ENCODE measurements at regions not wholly inside any gene's neighbourhood (a gene's known extent, or its start where the extent isn't known, plus 50 kb on each side); places are given as distances from the start of the nearest gene placed in this dataset.
"Not testable (repeated sequence)": the region's sequence is repeated elsewhere in the genome, so short reads cannot be mapped to it uniquely, and the experiment has no call there.

DNA sequence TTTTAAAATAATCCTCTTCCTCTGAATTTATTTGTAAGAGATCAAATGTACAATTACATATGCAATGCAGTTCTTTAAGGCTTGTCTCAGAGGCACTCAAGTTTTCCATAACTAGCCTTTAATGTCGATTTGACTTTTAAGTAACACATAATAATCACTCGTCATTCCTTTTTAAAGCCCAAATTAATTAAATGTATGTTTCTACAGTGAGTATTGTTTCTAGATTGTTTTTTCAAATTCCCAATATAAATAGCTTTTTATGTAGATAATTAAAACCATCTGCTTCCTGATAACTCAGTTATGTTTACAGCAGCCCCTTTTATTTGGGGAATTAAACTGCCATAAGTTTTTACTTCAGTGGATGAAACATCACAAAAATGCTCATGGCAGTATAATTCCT is 185.1 kb downstream of the ETNK1 start:
- no peak for DNase-seq (ENCODE audit: low read depth, low spot score)

DNA sequence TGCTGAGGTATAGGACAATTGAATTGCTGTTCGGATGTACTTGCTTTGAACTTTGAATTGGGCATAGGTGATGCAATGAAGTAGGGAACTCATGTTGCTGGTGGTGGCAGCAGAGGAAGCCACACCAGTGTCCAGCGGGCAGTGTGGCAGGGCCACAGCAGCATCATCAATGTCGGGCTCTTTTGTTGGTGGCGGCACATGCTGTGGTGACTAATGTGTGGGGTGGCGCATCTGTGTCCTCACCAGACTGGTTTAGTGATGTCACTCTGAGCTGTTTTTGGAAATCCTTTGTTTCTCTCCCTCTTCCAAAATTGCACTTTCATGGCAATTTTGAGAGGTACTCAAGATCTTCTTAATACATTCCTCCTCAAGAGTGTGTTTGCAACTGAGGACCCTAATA is 187.6 kb downstream of the ETNK1 start:
- no peak for DNase-seq (ENCODE audit: low read depth, low spot score)

DNA sequence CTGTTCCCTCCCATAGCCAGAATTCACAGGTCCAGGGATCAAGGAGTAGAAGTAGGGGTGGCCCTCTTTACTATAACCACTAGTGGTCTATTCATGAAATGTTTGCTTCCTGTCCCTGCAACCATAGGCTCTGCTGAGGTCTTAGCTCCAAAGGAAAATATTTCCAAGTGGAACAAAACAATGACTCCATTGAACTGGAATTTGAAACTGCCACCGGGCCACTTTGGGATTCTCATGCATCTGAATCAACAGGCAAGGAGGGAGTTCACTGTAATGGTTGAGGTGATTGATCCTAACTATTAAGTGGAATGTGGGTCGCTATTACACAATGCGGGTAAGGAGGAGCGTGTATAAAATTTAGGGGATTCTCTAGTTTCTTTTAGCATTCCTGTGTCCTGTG is 197.0 kb downstream of the ETNK1 start:
- DNase-seq (ENCODE audit: low read depth, low spot score) = no peak

DNA sequence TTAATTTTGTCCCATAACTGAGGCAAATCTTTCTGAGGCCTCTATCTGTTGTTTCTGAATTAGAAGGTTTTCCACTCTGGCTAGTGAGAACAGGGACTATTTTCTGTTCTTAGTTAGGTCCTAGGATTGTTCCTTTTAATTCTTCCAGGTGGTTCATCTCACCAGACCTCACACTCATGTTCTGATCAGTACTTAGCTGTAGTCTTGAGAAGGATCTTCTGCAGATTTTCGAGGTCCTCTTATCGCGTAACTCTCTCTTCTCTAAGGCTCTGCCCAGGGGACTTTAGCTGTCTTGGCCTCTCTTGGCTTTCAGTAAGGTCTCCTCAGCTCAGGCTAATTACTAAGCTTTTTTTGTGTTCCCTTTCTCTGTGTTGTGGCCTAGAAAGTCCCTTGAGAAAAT is 201.1 kb downstream of the ETNK1 start:
- no peak for DNase-seq (ENCODE audit: low read depth, low spot score)

DNA sequence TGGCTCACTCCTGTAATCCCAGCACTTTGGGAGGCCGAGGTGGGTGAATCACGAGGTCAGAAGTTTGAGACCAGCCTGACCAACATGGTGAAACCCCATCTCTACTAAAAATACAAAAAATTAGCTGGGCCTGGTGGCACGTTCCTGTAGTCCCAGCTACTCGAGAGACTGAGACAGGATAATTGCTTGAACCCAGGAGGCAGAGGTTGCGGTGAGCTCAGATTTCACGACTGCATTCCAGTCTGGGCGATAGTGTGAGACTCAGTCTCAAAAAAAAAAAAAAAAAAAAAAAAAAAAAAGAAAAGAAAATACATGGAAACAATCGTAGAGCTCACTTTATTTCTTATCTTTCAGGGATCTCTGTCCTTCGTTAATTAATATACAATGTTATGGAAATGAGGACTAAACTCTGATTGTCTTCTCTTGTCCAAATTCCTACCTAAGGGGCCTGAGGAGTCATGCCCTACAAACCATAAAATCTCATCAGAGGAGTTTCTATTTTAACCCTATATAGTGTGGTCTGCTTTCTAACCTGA is 201.5 kb downstream of the ETNK1 start:
- not testable (repeated sequence) for DNase-seq (ENCODE audit: low read depth, low spot score)

DNA sequence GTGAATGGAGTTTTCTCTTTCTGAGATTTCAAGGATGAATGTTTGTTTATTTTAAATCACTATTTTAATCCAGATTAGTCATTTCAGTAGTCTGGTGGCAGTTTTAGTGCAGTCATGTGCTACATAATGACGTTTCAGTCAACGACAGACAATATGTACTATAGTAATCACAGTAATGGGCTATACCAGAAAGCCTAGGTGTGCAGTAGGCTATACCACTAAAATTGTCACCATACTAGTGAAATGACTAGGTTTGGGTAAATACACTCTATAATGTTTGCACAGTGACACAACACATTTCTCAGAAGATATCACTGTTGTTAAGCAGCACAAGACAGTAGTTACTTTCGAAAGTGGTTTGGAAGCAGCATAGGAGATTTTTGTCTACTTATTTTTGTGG is 203.1 kb downstream of the ETNK1 start:
- no peak for DNase-seq (ENCODE audit: low read depth, low spot score)

DNA sequence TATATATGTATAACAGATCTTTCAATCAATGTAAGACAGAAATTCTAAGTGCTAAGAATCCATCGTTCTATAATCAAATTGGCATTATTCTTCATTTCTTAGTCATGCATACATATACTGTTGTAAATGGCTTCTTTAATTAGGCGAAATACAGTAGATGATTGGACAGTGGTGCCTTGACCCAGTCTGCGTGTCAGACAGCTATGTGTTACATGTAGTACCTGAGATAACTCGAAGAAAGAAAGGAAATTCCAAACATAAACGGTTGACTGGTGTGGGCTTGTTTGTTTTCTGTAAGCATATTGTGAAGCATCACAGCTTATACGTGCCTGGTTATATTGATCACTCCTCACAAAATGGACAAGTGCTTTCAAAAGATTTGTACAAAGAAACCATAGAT is 210.5 kb downstream of the ETNK1 start:
- DNase-seq (ENCODE audit: low read depth, low spot score) = no peak

DNA sequence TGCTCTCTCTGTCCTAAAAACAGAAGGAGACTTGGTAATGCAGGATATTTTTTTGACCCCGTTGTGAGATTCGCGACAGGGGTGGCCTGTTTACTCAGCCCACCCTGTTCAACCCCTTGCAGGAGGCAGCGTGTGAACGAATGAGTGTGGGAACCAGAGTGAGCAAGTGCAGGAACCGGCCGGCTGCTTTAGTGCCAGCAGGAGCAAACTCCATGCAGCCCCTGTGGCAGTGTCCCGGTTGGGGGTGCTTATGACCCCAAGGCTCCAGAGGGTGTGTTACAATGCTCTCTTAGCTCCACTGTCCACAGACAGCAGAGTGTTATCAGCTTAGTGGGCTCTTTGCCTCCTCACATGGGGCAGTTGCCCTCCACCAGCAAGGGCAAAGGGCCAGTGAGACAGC is 225.2 kb downstream of the ETNK1 start:
- DNase-seq (ENCODE audit: low read depth, low spot score) = no peak

DNA sequence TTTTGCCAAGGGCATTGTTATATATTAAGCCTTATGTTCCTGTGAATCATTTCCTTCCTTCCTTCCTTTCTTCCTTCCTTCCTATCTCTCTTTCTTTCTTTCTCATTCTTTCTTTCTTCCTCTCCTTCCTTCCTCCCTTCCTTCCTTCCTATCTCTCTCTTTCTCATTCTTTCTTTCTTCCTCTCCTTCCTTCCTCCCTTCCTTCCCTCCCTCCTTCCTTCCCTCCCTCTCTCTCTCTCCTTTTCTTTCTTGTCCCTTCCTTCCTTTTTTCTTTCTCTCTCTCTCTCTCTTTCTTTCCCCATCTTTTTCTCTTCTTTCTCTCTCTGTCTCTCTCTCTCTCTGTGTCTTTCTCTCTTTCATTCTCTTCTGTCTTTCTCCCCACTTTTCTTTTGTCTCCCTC is 226.6 kb downstream of the ETNK1 start:
- no peak for DNase-seq (ENCODE audit: low read depth, low spot score)

DNA sequence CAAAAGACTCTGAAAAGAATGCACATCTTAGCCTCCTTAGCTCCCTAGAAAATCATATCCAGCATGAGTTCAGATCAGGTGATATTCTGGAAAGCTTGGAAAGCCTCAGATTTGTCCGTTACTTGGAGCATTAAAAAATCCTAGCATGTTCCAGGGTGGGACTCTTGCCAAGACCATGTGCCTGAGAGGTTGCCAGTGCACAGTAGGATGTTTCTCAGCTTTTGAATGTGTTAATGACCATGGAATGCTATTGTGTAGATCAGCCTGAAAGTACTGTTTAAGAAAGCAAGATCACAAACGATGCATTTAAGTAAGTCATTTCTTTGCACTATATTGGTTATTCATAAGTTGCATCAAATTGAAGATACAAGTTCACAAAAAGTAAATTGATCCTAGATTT is 230.5 kb downstream of the ETNK1 start:
- no peak for DNase-seq (ENCODE audit: low read depth, low spot score)

DNA sequence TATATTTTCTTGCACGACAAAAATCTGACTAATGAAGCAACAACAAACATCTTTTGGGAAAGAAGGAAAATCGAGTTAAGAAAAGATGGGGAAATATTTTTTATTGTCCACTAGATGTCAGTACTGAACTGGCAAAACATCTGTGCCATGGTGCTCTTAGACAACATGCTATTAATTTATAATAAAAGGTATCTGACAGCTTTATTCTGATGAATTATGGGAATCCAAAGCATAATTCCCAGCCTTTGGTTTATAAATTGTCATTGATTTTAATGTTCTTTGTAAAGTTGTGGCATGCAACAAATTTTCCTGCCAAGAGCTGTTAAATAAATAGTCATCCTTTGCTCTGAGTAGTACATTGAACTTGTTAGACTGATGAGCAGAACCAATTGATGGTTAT is 231.2 kb downstream of the ETNK1 start:
- peak; percentile 5 for DNase-seq (ENCODE audit: low read depth, low spot score)

DNA sequence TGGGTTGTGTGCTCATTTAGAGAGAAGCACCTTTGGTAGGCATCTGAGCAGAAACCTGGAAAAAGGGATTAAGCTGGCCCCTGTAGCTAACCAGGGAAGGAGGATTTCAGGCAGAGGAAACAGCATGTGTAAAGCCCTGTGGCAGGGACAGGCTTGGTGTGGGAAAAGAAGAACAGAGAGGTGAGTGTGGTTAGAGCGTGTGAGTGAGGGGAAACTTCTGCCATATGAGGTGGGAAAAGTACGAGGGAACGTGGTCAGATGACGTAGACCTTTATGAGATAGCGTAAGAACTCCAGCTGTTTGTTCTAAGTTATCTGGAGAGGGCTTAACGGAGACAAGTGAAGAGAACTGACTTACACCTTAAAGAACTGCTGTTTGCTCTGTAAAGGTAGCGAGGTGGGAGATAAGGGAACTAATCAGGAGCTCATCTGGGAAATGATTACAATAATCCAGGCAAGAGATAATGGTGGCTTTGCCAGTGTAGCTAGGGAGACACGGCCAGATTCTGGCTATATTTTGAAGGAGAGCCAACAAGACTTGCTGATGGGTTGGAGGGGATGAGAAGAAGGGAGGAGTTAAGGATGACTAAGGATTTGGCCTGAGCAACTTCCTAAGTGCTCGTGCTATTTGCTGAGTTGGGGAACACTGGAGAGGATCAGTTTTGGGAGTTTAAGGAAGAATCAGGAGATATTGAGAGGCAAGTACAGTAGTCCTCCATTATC is 234.0 kb downstream of the ETNK1 start:
- DNase-seq (ENCODE audit: low read depth, low spot score) = no peak

DNA sequence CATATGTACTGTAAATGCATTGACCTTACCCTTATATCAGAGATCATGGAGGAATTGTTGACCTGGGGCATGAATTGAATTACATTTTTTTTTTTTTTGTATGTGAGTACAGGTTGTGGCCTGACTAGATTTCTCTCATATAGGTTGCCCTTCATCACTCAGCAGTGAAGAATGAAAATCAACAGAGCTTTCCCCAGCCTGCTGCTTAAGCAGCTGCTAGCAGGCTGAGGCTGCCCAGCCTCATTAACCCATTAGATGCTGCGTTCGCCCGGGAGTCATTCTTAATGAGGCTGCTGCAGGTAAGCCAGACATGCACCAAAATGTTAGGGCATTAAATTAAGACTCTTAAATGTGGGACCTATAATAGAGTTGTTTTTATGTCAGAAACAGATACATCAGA is 236.0 kb downstream of the ETNK1 start:
- DNase-seq (ENCODE audit: low read depth, low spot score) = no peak

DNA sequence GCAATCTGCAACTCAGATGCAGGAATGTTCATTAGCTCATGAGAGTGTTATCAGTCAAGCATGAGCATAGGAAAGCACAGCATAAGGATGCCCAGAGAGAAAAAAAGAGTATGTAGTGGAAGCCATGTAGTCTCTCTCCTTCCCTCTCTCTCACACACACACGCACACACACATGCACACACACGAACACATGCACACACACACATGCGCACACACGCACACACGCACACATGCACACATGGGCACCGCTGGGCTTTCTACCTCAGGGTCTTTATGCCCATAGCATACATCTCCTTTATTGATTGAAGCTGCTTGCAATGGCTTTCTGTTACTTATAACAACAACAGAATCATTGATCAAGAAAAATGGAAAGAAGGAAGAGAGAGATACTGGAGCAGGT is 240.9 kb downstream of the ETNK1 start:
- no peak for DNase-seq (ENCODE audit: low read depth, low spot score)

DNA sequence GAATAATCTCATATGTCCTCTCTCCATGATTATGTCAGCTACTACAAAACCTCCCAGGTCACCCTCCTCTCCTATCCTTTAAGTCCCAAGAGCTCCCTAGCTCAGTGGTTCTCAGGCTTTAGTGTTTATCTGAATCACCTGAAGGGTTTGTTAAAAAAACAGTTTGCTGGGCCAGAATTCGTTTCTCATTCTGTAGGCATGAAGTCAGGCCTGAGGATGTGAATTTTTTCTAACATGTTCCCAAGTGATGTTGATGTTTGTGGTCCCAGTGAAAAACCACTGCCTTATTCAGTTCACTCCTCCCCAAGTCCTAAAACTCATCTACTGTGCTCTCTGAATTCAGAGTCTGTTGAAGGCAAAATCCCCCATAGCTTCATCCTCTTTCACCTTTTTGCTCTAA is 241.4 kb downstream of the ETNK1 start:
- no peak for DNase-seq (ENCODE audit: low read depth, low spot score)

DNA sequence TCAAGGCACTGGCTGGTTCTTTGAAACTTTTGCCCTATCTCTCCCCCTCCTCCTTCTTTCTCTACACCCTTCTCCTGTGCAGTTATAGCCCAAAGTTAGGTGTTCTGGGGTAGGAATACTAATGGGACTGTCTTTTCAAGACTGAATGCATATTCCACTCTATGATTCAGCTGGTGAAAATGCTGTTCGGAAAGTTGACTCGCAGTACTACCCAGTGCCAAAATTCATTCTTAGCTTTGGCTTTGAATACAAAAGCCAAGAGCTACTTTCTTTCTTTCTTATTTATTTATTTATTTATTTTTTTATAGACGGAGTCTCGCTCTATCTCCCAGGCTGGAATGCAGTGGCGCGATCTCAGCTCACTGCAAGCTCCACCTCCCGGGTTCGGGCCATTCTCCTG is 249.2 kb downstream of the ETNK1 start:
- no peak for DNase-seq (ENCODE audit: low read depth, low spot score)

DNA sequence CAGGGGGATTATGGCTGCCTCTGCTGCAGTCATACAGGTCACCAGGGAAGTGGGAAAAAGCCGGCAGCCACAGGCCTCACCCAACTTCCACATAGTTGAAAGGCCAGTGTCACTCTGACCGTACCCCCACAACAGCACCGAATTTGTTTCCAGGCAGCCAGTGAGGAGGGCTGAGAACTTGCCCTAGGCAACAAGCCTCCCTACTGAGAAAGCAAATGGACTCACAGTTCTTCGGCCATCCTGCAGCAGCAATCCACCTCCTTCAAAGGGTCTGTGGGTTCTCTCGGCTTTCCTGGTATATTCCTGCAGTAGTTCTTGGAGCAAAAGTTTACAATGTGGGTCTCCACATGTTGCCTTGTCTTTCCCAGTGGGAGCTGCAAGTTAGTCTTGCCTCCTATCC is 251.3 kb downstream of the ETNK1 start:
- DNase-seq (ENCODE audit: low read depth, low spot score) = no peak

DNA sequence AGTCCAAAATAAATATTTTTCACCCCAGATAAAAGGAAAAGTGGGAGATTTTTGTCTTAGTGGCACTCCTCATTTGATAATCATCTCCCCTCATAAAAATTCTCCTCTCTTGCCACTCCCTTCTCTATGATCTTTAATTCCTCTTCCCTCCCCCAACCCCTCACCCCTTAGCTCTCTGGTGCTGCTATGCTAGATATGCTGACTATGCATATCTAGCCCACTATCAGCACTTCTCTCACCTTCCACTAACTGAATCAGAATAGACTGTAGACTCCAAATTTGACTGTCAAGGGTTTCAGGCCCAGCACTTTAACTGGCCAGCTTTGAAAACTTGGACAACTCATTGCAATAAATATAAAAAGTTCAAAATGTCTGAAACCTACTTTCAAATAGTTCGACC is 254.2 kb downstream of the ETNK1 start:
- no peak for DNase-seq (ENCODE audit: low read depth, low spot score)

DNA sequence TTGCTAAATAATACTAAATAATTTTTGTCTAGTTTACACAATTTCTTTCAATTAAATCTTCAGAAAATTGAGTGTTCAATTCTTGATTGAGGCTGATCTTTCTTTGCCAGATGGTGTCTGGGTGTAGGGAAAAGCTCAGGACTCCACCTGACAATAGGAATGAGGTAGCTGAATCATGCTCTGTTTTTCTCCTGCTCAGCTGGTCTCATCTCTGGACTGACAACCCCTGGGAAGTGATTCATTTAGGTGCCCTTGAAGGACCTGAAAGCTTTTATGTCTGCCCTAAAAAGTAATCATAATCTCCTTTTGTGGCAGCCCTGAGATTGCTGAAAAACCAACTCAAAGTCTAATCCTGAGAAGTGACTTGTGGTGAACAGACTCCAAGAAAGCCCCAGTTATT is 255.4 kb downstream of the ETNK1 start:
- no peak for DNase-seq (ENCODE audit: low read depth, low spot score)

DNA sequence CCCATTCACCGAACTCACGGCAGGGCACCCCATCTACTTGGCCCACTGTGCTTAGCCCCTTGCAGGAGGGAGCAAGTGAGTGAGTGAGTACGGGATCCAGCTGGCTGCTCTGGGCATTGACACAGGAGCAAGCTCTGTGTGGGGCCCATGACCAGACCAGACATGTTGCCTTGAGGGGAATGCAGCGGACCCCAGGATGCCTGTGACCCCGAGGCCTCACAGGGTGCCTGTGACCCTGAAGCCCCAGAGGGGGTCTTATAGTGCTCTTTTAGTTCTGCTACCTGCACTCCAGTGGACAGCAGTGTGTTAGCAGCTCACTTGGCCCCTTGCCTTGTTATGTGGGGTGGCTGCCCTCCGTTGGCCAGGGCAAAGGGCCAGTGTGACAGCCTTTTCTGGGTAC is 255.8 kb downstream of the ETNK1 start:
- DNase-seq (ENCODE audit: low read depth, low spot score) = no peak

DNA sequence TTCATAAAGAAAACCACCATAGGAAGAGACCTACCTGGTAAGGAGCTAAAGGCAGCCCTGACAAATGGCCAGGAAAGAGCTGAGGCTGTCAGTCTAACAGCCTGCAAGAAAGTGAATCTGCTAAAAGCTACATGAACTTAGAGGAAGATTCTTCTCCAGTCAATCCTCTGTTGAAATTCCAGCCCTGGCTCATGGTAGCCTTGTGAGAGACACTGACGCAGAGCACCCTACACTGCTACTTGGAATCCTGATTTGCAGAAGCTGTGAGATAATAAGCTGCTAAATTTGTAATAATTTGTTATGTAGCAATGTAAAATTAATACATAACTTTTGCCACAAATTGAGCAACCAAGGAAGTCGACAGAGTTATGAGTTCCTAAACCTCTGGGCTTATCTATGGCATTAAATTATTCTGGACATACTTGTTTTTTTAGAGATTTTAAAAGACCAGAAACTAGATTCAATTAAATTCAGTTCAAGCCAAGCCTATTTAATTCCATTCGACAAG is 257.0 kb downstream of the ETNK1 start:
- DNase-seq (ENCODE audit: low read depth, low spot score) = no peak

DNA sequence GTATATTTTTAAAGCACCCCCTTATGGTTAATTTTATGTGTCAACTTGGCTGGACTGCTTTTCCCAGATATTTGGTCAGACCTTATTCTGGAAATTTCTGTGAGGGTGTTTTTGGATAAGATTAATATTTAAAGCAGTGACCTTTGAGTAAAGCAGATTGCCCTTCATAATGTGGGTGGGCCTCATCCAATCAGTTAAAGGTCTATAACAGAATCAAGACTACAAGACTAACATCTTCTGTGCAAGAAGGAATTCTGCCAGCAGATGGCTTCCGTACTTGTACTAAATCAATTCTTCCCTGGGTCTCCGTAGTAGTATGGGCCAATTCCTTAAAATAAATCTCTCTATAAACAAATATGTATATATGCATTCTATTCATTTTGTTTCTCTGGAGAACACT is 257.6 kb downstream of the ETNK1 start:
- no peak for DNase-seq (ENCODE audit: low read depth, low spot score)

DNA sequence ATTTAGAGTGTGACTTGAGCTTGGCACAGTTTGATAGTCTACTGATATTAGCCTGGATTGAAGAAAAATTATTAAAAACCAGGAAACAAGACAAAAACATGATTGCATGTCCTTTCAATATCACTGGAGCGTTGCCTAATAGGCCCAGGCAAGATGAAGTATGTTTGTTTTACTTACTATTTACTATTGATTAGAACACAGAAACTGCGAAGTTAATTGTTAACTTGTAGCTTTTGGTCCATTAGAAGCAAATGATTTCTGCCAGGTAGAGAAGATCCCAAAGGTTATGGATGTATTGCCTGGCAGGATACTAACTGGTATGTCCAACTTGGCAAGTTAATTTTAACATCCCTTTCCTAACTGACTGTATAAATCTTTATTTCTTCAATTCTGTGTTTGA is 268.9 kb downstream of the ETNK1 start:
- no peak for DNase-seq (ENCODE audit: low read depth, low spot score)

DNA sequence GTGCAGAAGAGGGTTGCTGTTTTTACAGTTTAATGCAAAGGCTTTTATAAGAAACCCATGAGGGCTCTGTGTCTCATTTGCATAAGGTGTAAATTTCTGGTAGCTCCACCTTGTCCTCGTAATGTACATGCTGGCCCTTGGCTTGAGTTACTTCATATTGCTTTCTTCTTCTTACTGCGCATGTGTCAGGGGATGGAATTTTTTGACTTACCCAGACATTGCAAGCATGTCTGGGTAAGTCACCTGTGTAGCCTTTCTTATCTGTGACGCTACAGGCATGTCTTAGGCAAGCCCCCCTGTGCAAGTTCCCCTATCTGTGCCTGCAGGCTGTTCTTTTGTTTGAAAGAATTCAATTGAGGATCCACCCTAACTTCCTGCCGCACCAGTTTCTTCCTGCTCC is 274.2 kb downstream of the ETNK1 start:
- no peak for DNase-seq (ENCODE audit: low read depth, low spot score)
